ENCODE measurements at regions not wholly inside any gene's neighbourhood (a gene's known extent, or its start where the extent isn't known, plus 50 kb on each side); places are given as distances from the start of the nearest gene placed in this dataset.

- Histone ChIP-seq H3K4me3 (ENCODE audit: low read depth, low read length) (no peak overlapping the region), H3K9me3 (ENCODE audit: severe bottlenecking) (no peaks in the 10 kb centered on the region), H3K27me3 (ENCODE audit: insufficient read depth, low read depth, severe bottlenecking) (no peaks in the 10 kb centered on the region), H3K36me3 (no peaks in the 10 kb centered on the region), H3K27ac (no peak overlapping the region)
- no peak for TF ChIP-seq CTCF (IDR thresholded peaks at IDR 0.05; ENCODE audit: low read depth, low read length)
- no peak for DNase-seq
These were observed 155.4 kb upstream of the ZEB2 start for GRCh38 chr2:144675331-144675730.

- TF ChIP-seq CTCF (IDR thresholded peaks at IDR 0.05; ENCODE audit: low read depth, low read length), result no peak
- no peaks in the 10 kb centered on the region for H3K27me3 ChIP-seq (ENCODE audit: insufficient read depth, low read depth, severe bottlenecking)
- no peaks in the 10 kb centered on the region for H3K9me3 ChIP-seq (ENCODE audit: severe bottlenecking)
- H3K27ac ChIP-seq, result no peak overlapping the region
- no peaks in the 10 kb centered on the region for H3K36me3 ChIP-seq
- H3K4me3 ChIP-seq (ENCODE audit: low read depth, low read length), result no peak overlapping the region
- DNase-seq, result no peak
These were observed 154.2 kb upstream of the ZEB2 start for GRCh38 chr2:144674071-144674470.

GRCh38 chr2:144673456-144673855 lies 153.5 kb upstream of the ZEB2 start:
- no peak overlapping the region for H3K4me3 ChIP-seq (ENCODE audit: low read depth, low read length)
- H3K36me3 ChIP-seq, result no peaks in the 10 kb centered on the region
- no peak for DNase-seq
- H3K27ac ChIP-seq, result no peak overlapping the region
- no peaks in the 10 kb centered on the region for H3K9me3 ChIP-seq (ENCODE audit: severe bottlenecking)
- no peak for TF ChIP-seq CTCF (IDR thresholded peaks at IDR 0.05; ENCODE audit: low read depth, low read length)
- no peaks in the 10 kb centered on the region for H3K27me3 ChIP-seq (ENCODE audit: insufficient read depth, low read depth, severe bottlenecking)

GRCh38 chr2:144671695-144672455 lies 152.0 kb upstream of the ZEB2 start:
- H3K27me3 ChIP-seq (ENCODE audit: insufficient read depth, low read depth, severe bottlenecking), result no peaks in the 10 kb centered on the region
- TF ChIP-seq CTCF (IDR thresholded peaks at IDR 0.05; ENCODE audit: low read depth, low read length), result no peak
- no peak overlapping the region for H3K4me3 ChIP-seq (ENCODE audit: low read depth, low read length)
- no peaks in the 10 kb centered on the region for H3K9me3 ChIP-seq (ENCODE audit: severe bottlenecking)
- DNase-seq, result no peak
- no peaks in the 10 kb centered on the region for H3K36me3 ChIP-seq
- H3K27ac ChIP-seq, result no peak overlapping the region

GRCh38 chr2:144670738-144671137 lies 150.8 kb upstream of the ZEB2 start:
- H3K9me3 ChIP-seq (ENCODE audit: severe bottlenecking), result no peaks in the 10 kb centered on the region
- no peak for DNase-seq
- no peak for TF ChIP-seq CTCF (IDR thresholded peaks at IDR 0.05; ENCODE audit: low read depth, low read length)
- H3K27ac ChIP-seq, result no peak overlapping the region
- no peaks in the 10 kb centered on the region for H3K36me3 ChIP-seq
- no peak overlapping the region for H3K4me3 ChIP-seq (ENCODE audit: low read depth, low read length)
- no peaks in the 10 kb centered on the region for H3K27me3 ChIP-seq (ENCODE audit: insufficient read depth, low read depth, severe bottlenecking)

- H3K4me3 ChIP-seq (ENCODE audit: low read depth, low read length), result no peak overlapping the region
These were observed 150.2 kb upstream of the ZEB2 start for GRCh38 chr2:144670080-144670479.

More at GRCh38 chr2:144670080-144670479, 150.2 kb upstream of the ZEB2 start:
- Histone ChIP-seq H3K27ac (no peak overlapping the region), H3K36me3 (no peaks in the 10 kb centered on the region), H3K9me3 (ENCODE audit: severe bottlenecking) (no peaks in the 10 kb centered on the region), H3K27me3 (ENCODE audit: insufficient read depth, low read depth, severe bottlenecking) (no peaks in the 10 kb centered on the region)
- DNase-seq, result no peak
- no peak for TF ChIP-seq CTCF (IDR thresholded peaks at IDR 0.05; ENCODE audit: low read depth, low read length)

All from WERI-Rb-1 (cell line).